Inferior parietal cortex (tissue), 1 donor: ENCODE measurements at regions not wholly inside any gene's neighbourhood (a gene's known extent, or its start where the extent isn't known, plus 50 kb on each side); places are given as distances from the start of the nearest gene placed in this dataset.
"Not testable (repeated sequence)": the region's sequence is repeated elsewhere in the genome, so short reads cannot be mapped to it uniquely, and the experiment has no call there.

ENCODE experiments used
- DNase-seq: peaks from one replicate; pipeline ENCODE4 v3.0.0-alpha.2; 2016; ENCODE audit errors: extremely low spot score

DNA sequence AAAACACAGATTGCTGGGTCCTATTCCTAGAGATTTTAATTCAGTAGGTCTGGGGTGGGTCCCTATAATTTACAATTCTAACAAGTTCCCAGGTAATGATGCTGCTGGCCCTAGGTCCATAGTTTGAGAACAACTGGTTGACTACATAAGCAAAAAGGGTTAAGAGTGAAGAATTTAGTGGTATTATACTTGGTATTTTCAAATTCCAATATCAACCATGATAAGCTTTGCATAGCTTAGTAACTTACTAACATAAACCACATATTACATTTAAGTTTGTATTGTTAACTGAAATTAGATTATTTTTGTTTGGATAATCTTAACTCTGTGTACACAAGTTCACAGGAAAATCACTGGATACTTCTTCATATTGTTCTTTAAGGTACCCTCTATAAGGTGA lies 862.9 kb upstream of the ACVR2A start:
- no peak for DNase-seq

DNA sequence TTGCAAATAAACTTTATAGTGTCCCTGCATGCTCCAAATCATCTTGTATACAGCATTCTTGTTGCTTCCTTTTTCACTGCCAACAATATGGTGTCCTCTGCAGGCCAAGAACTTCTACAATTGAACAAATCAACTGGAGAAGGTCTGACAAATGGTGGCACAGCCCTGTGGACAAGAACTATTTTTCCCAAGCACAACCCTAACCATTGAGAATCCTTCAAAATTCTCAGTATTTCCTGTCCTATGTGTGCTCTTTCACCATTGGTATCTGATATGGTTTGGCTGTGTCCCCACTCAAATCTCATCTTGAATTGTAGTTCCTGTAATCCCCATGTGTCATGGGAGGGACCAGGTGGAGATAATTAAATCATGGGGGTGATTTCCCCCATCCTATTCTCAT lies 865.1 kb upstream of the ACVR2A start:
- DNase-seq, result no peak

DNA sequence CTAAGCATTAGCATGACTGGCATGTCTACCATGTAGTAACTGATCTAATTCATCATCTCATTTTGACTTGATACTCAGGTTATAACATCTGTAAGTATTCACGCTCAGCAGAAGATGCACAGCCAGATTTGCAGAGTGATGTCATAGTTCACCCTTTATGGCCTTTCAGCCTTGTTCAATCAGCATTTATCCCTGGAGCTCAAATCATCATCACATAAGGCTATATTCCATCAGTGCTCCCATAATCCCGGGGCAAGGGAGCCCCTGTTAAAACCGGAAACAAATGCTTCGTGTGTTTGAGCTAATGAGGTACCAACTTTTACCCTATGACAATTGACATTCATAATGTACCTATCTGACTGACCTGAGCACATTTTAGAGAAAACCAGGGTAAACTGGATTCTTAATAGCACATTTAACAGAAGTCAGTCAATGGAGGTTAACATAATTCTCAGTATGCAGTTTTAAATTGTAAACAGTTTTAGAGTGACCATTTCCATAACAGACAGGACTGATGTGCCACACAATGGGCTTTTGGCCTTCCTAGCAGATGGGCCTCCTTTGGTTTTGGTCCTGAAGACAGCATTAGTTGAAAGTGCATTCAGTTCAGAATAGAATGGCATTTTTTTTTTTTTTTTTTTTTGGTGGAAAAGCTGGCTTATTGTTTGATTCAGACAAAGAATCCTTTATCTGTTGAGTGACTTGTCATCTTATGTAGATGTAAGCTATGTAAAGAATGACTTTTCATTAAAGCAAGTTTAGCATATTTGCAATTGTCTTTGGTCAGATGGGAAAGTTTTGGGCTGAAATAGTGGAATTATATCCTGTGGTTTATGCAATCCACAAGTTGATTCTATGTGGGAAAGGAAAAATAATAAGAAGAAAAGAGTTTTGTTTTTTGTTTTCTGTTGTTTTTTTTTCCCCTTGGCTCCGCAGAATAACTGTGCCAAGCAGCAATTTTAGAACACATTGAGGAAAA lies 866.0 kb upstream of the ACVR2A start:
- DNase-seq, result peak; percentile 59

DNA sequence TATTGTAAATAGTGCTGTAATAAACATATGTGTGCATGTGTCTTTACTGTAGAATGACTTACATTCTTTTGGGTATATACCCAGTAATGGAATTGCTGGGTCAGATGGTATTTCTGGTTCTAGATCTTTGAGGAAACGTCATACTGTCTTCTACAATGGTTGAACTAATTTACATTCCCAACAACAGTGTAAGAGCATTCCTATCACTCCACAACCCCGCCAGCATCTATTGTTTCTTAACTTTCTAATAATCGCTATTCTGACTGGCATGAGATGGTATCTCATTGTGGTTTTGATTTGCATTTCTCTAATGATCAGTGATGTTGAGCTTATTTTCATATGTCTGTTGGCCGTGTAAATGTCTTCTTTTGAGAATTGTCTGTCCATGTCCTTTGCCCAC lies 873.8 kb upstream of the ACVR2A start:
- DNase-seq, result not testable (repeated sequence)

DNA sequence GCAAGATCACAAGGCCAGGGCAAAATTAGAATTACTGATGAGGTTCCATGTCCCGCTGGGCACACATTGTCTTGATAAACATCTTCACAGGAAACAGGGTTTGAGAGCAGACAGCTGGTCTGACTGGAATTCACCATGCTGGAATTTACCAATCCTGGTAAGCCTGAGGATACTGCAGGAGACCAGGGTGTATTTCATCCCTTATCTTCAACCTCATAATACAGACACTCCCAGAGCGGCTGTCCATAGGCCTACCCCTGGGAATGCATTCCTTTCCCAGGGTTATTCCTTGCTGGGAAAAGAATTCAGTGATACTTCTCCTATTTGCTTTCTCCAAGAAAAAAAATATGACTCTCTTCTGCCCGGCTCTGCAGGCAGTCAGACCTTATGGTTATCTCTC lies 875.1 kb upstream of the ACVR2A start:
- DNase-seq, result not testable (repeated sequence)

DNA sequence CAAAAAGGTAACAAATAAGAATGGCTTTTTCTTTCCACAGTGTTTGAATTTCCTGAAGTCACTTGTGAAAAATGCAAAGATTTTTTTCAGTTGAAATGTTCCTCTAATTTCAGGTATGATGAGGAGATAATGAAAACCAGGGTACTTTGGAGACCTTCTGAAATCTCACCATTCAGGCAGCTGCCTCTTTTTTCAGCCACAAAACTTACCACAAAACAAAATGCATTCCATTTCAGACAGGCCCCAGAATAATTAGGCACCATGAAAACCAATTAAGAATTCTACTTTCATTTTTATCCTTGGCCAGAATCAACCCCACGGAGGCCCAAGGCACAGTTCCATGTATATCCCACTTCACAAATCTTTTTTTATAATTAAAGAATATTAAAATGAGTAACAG lies 880.3 kb upstream of the ACVR2A start:
- DNase-seq, result no peak

DNA sequence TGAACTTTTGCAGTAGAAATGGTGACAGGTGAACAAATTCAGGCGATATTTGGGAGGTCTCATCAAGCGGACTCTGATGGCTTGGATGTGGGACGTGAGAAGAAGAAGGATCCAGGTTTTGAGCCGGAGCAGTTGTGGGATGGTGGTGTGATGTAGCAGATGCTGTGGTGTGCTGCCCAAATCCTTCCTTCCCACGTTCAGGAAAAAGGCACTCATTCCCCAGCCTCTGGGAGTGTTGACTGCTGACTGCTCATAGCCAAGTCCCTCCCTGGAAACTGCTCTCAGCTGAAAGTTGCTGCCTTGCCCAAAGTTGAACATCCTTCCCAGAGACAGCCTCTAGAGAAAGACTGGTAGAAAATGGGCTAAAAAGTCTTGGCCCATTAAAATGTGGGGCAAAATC lies 890.3 kb upstream of the ACVR2A start:
- DNase-seq, result no peak

DNA sequence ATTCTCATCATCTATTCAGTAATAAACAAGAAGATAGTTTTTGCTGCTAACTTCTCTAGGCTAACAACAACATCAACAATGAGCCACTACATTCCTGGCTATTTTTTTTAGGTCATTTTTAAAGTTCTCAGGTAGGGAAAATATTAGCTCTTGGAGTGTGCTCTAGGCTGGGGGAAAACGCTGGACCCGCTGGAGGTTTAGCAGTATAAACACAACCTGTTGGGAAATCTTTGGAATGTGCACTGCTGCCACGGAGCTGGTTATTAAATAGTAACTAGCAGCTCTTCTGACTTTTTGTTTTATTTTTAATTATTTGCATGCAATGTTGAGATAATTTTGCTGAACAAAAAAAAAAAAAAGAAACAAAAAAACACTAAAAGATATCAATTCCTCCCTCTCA lies 892.1 kb upstream of the ACVR2A start:
- no peak for DNase-seq

DNA sequence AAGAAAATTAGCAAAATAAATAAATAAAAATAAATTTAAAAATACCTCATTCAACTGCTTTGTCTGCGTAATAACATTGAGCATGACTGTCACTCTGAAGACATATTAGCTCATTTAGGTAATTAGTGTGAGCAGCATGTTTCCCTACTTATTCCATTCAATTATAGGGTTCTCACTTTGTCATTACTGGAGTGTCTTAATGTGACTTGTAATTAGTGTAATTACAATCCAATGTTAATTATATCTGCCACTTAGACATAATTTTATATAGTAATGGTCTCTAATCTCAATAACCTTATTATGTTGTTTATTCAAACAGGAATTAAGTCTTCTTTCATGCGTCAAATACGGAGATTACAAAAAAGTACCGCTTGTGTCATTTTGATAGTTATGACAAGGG lies 893.9 kb upstream of the ACVR2A start:
- DNase-seq, result no peak

DNA sequence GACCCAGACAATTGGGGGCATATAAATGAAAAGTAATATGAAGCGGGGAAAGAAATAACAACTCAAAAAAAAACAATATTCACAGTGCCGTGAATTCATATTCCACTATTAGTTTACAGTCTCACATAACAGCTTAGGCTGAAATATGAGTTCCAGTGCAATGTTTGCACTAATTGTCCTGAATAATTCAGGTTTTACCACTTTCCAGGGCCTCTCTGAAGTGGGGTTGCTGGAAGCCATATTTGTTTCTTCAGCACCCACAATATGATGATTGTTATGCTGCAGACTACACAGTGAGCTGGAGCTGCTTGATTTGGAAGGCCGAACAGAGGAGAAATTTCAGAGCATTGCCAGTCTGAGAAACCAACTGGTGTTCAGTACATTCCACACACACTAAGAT lies 894.5 kb upstream of the ACVR2A start:
- DNase-seq, result no peak

DNA sequence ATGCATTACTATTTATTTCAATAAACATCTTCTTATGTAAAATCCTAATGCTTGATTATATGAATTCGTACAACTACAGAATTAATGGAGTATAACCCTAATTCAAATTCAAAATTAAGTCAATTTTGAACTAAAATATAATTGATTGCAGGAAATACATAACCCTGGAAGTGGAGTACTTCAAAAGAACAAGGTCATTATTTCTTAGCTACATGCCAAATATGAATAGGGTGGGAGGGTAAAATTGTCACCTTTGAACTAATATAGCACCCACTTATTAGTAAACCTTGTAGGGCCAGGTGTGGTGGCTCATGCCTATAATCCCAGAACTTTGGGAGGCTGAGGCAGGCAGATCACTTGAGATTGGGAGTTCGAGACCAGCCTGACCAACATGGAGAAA lies 895.4 kb upstream of the ACVR2A start:
- DNase-seq, result no peak

DNA sequence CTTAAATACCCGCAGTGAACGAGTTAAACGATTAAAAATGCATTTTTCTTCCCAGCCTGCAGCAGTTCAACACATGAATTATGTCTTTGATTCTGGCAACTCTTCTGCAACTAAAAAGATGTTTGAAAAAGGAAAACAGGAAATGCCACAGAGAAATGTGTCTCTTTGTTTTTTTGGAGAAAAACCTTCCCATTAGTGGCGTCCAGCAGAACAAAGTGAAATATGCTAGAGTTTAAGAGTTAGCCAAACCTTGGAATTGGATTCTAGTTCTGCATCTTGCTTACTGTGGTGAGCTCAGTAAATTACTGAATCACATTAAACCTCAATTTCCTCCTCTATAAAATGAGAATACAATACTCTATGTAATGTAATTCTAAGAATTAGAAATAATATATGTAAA lies 900.2 kb upstream of the ACVR2A start:
- DNase-seq, result no peak

DNA sequence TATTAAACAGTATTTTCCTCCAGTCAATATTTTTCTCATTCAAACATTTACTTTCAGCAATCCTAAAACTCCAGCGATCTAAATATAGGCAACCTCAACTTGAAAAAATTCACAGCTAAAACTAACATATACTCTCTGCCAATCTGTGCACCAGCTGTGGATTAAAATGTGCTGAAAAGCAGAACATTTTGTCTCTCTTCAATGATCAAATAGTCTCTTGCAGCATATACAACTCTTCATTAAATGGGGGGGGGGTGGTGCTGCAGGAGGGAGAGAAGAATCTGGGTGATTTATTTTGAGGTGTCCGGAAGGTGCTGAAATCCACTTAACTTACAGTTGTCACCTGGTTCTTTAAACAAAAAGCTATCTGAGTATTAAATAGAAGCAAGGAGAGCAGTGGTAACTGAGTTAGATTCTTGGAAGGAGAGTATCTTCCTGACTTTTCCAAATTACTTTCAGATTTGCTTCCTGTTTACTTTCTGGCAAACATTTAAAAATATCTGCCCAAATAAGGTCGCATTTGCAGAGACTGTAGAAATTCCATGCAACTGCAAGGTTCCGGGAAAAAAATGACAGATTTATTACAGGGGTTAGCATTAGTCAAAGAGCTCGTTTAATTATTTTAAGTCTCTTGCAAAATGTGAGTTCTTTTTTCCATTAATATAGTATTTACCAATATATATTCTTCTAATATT lies 904.7 kb upstream of the ACVR2A start:
- DNase-seq, result peak; percentile 34

DNA sequence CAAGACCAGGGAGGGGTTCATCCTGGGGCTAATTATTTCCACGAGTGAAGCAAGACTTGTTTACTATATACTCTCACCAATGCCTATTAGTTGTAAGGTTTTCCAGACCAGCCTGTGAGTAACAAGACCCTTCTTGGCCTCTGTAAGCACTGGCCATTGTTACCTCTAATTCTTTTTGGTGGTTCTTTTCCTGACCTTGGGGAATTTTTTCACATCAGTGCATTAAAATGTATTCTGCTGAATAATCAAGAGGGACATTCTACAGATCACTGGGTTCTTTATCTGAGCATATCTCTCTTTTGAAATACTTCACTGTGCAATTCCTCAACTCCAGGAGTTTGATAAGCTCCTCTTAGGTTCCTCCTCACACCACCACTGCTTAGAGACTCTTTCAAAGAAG lies 909.9 kb upstream of the ACVR2A start:
- no peak for DNase-seq

DNA sequence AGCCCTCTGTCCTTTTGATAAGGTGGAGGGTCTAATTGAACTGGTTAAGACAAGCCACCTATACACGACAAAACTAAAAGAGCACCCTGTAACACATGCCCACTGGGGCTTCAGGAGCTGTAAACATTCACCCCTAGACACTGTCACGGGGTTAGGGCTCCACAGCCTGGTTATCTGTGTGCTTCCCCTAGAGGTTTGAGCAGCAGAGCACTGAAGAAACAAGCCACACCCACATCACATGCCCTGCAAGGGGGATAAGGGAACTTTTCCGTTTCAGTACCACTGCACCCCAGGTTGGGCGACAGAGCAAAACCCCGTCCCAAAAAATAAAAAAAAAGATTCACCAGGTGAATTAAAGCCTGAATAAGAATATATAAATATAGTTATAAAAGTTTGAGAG lies 913.7 kb upstream of the ACVR2A start:
- no peak for DNase-seq

DNA sequence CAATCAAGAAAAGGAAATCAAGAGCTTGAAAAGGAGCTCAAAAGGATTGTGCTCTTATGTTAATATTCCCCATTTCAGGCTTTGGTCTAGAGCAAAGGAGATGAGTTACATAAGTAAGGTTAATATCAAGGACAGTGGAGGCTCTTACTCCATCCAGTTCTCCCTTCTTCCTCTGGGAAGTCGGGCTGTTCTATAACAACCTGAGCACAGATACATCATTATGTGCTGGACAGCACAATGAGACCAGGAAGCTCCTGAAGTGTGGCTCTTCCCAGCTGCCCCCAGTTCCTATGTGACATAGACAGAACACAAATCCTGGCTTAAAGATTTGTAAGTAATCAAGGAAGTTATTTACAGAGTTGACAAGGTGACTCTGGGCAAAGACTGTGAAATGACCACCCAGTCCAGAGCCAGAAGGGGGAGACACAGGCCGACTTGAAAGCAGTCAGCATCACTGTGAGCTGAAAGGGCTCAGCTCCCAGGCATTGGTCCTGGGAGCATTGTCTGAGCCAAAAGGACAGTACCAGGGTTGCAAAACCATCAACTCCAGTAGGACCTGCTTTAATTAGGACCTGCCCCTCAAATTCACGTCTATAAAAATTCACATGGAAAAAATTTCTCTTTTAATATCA lies 917.6 kb upstream of the ACVR2A start:
- peak; percentile 56 for DNase-seq

DNA sequence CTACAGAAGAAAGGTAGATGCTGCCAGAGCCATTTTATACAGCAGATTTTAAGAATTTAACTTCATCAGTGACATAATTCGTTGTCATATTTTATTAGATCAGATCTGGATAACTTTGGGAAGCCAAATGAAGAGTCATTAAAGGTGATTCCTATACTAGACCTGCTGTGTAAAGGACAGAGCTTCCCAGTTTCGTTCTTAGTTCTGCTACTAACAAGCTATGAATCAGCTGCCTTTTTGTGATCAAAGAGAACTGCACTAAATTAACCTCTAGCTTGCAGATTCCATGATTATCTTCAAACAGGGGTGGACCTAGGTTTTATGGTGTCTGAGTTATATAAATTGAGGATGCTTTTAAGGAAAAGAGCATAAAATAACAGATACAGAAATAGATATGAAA lies 926.5 kb upstream of the ACVR2A start:
- no peak for DNase-seq

DNA sequence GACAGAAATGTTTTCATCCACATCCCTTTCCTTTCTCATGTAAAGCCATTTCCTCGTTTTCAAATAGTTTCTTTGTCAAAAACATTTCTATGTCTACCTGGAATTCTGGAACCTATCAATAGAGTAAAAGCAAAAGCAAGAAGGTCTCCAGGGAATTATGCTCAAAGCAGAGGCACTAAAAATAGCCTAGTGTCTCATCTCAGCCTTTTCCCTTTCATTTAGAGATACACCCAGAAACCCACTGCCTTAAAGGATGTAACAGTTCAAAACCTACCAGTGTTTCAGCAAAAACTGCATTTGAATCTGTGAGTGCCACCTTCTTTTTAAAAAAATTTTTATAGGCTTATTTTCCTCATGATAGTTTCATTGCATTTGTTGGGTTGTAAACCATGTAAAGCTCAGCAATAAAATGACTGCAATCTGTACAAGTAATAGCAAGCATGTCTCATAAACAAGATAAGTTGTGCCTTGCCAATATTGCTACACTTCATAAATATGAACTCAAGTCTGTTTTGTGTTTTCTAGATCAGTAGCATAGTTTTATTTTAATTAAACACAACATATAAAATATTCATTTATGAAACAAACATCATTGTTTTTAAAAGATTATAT lies 927.3 kb upstream of the ACVR2A start:
- DNase-seq, result no peak

DNA sequence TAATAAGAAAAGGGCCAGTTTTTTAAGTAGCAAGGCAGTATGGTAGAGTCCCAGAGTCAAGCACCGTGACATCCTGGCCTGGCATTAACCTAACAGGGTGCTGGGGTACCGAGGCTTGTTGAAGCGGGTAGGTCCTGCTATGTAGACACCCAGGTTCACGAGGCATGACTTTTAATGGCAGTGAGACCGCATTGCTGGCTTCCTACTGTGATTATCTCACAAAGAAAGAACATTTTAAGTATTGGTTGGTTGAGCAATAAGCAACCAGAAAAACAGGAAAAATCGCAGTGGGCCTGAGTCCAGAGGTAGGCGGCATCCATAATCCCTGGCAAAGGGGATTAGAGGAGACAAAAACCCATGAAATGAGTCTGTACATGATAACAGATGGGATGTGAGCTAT lies 927.9 kb upstream of the ACVR2A start:
- DNase-seq, result no peak

DNA sequence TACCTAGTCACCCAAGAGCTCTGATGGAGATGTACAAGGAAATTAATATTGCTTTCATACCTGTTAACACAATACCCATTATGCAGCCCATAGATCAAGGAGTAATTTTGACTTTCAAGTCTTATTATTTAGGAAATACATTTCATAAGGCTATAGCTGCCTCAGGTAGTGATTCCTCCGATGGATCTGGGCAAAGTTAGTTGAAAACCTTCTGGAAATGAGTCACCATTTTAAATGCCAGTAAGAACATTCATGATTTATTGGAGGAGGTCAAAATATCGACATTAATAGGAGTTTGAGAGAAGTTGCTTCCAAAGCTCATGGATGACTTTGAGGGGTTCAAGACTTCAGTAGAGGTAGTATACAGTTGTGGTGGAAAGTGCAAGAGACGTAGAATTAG lies 931.4 kb upstream of the ACVR2A start:
- DNase-seq, result no peak

DNA sequence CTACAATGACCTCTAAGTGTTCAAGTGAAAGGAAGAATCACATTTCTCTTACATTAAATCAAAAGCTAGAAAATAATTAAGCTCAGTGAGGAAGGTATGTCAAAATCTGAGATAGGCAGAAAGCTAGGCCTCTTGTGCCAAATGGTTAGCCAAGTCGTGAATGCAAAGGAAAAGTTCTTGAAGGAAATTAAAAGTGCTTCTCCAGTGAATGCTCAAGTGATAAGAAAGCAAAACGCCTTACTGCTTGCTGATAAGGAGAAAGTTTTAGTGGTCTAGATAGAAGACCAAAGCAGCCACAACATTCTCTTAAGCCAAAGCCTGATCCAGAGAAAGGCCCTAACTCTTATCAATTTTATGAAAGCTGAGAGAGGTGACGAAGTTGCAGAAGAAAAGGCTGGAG lies 932.3 kb upstream of the ACVR2A start:
- DNase-seq, result no peak

DNA sequence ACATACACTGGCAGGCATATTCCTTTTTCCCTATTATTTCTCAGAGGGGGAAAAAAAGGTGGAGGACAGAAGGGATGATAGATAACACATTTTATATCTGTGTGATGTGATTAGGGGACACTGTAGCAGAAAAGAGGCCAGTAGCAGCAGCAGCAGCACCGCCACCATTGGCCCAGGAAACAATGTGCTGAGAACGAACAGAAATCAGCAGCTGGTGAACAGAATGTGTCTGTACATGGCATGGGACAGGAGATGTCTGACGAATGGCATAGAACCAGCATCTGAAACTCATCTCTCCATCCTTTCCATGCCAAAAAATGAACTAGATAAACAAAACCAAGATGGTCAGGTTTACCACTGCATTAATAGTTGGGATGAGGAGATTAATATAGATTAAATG lies 936.1 kb upstream of the ACVR2A start:
- no peak for DNase-seq
